ENCODE measurements at regions not wholly inside any gene's neighbourhood (a gene's known extent, or its start where the extent isn't known, plus 50 kb on each side); places are given as distances from the start of the nearest gene placed in this dataset.
"Not testable (repeated sequence)": the region's sequence is repeated elsewhere in the genome, so short reads cannot be mapped to it uniquely, and the experiment has no call there.

GRCh38 chr2:228589115-228589514 lies 407.6 kb upstream of the SPHKAP start:
- Histone ChIP-seq H3K27me3 (ENCODE audit: insufficient read depth, low read length, poor library complexity, severe bottlenecking) (no peaks in the 10 kb centered on the region), H3K36me3 (ENCODE audit: insufficient read depth, low read length) (no peaks in the 10 kb centered on the region), H3F3A (ENCODE audit: low read depth) (no peaks in the 10 kb centered on the region), H3K9me2 (replicated peaks; ENCODE audit: low read depth, low read length) (no peaks in the 10 kb centered on the region), H4K20me1 (ENCODE audit: insufficient read depth, low read length, poor library complexity, severe bottlenecking) (no peaks in the 10 kb centered on the region), H3K9ac (ENCODE audit: low read depth, low read length, poor library complexity, severe bottlenecking) (no peak overlapping the region), H3K4me3 (ENCODE audit: low read length, poor library complexity, severe bottlenecking) (no peak overlapping the region), H3K79me2 (ENCODE audit: insufficient read depth, low read length) (no peaks in the 10 kb centered on the region), H2AFZ (ENCODE audit: low read length) (no peak overlapping the region), H3K4me1 (ENCODE audit: insufficient read depth, low read length, poor library complexity, severe bottlenecking) (no peaks in the 10 kb centered on the region), H3K4me2 (ENCODE audit: low read depth, low read length, poor library complexity, severe bottlenecking) (no peak overlapping the region), H3K9me3 (ENCODE audit: insufficient read depth, low read depth, low read length) (no peaks in the 10 kb centered on the region)
- no peak for TF ChIP-seq EZH2phosphoT487 (IDR thresholded peaks at IDR 0.05; ENCODE audit: borderline replicate concordance)

- Histone ChIP-seq H2AFZ (ENCODE audit: low read length) (no peak overlapping the region), H3K4me3 (ENCODE audit: low read length, poor library complexity, severe bottlenecking) (no peak overlapping the region), H4K20me1 (ENCODE audit: insufficient read depth, low read length, poor library complexity, severe bottlenecking) (no peaks in the 10 kb centered on the region), H3K9me3 (ENCODE audit: insufficient read depth, low read depth, low read length) (no peaks in the 10 kb centered on the region), H3K27me3 (ENCODE audit: insufficient read depth, low read length, poor library complexity, severe bottlenecking) (no peaks in the 10 kb centered on the region), H3F3A (ENCODE audit: low read depth) (no peaks in the 10 kb centered on the region), H3K9ac (ENCODE audit: low read depth, low read length, poor library complexity, severe bottlenecking) (no peak overlapping the region), H3K9me2 (replicated peaks; ENCODE audit: low read depth, low read length) (no peaks in the 10 kb centered on the region), H3K36me3 (ENCODE audit: insufficient read depth, low read length) (no peaks in the 10 kb centered on the region), H3K4me2 (ENCODE audit: low read depth, low read length, poor library complexity, severe bottlenecking) (no peak overlapping the region), H3K4me1 (ENCODE audit: insufficient read depth, low read length, poor library complexity, severe bottlenecking) (no peaks in the 10 kb centered on the region), H3K79me2 (ENCODE audit: insufficient read depth, low read length) (no peaks in the 10 kb centered on the region)
- TF ChIP-seq CTCF (conservative IDR thresholded peaks at IDR 0.05; ENCODE audit: low read length) (no peak), EZH2phosphoT487 (IDR thresholded peaks at IDR 0.05; ENCODE audit: borderline replicate concordance) (no peak)
Observed at GRCh38 chr2:228581731-228582130, 400.2 kb upstream of the SPHKAP start.

- H3K9me2 ChIP-seq (replicated peaks; ENCODE audit: low read depth, low read length), result no peaks in the 10 kb centered on the region
- no peak overlapping the region for H2AFZ ChIP-seq (ENCODE audit: low read length)
- no peak overlapping the region for H3K4me2 ChIP-seq (ENCODE audit: low read depth, low read length, poor library complexity, severe bottlenecking)
- H3K4me3 ChIP-seq (ENCODE audit: low read length, poor library complexity, severe bottlenecking), result no peak overlapping the region
- H3F3A ChIP-seq (ENCODE audit: low read depth), result no peaks in the 10 kb centered on the region
- no peaks in the 10 kb centered on the region for H3K27me3 ChIP-seq (ENCODE audit: insufficient read depth, low read length, poor library complexity, severe bottlenecking)
- H3K4me1 ChIP-seq (ENCODE audit: insufficient read depth, low read length, poor library complexity, severe bottlenecking), result no peaks in the 10 kb centered on the region
- no peak overlapping the region for H3K9ac ChIP-seq (ENCODE audit: low read depth, low read length, poor library complexity, severe bottlenecking)
- H3K36me3 ChIP-seq (ENCODE audit: insufficient read depth, low read length), result no peaks in the 10 kb centered on the region
- TF ChIP-seq CTCF (conservative IDR thresholded peaks at IDR 0.05; ENCODE audit: low read length), result no peak
- no peaks in the 10 kb centered on the region for H3K79me2 ChIP-seq (ENCODE audit: insufficient read depth, low read length)
- no peaks in the 10 kb centered on the region for H3K9me3 ChIP-seq (ENCODE audit: insufficient read depth, low read depth, low read length)
- H4K20me1 ChIP-seq (ENCODE audit: insufficient read depth, low read length, poor library complexity, severe bottlenecking), result no peaks in the 10 kb centered on the region
Observed at GRCh38 chr2:228575897-228576296, 394.4 kb upstream of the SPHKAP start.

GRCh38 chr2:228568275-228568674 lies 386.8 kb upstream of the SPHKAP start:
- not testable (repeated sequence) for H3F3A ChIP-seq (ENCODE audit: low read depth); H3K79me2 ChIP-seq (ENCODE audit: insufficient read depth, low read length); H3K9me3 ChIP-seq (ENCODE audit: insufficient read depth, low read depth, low read length); H3K4me3 ChIP-seq (ENCODE audit: low read length, poor library complexity, severe bottlenecking); H3K4me1 ChIP-seq (ENCODE audit: insufficient read depth, low read length, poor library complexity, severe bottlenecking); H3K9ac ChIP-seq (ENCODE audit: low read depth, low read length, poor library complexity, severe bottlenecking); H3K4me2 ChIP-seq (ENCODE audit: low read depth, low read length, poor library complexity, severe bottlenecking); H2AFZ ChIP-seq (ENCODE audit: low read length); H3K9me2 ChIP-seq (replicated peaks; ENCODE audit: low read depth, low read length); H3K36me3 ChIP-seq (ENCODE audit: insufficient read depth, low read length); H4K20me1 ChIP-seq (ENCODE audit: insufficient read depth, low read length, poor library complexity, severe bottlenecking); H3K27me3 ChIP-seq (ENCODE audit: insufficient read depth, low read length, poor library complexity, severe bottlenecking)

Measured in Loucy (cell line).